ENCODE measurements at regions not wholly inside any gene's neighbourhood (a gene's known extent, or its start where the extent isn't known, plus 50 kb on each side); places are given as distances from the start of the nearest gene placed in this dataset.

GRCh38 chr6:14887986-14888574 is 357.8 kb upstream of the JARID2 start:
- no peak for TF ChIP-seq CTCF (IDR thresholded peaks at IDR 0.05; ENCODE audit: insufficient read depth, low read depth, low read length)
- TF ChIP-seq EZH2 (IDR thresholded peaks at IDR 0.05; ENCODE audit: insufficient read depth, low read length), result no peak
